Endodermal cell (in vitro differentiated cells): ENCODE measurements at regions not wholly inside any gene's neighbourhood (a gene's known extent, or its start where the extent isn't known, plus 50 kb on each side); places are given as distances from the start of the nearest gene placed in this dataset.

Experiments
- DNase-seq: peaks from one replicate; pipeline ENCODE4 v3.0.0-alpha.2; 2017
- H3K27ac ChIP-seq: 2 replicates; pipeline ENCODE4 v1.5.1; 2013; ENCODE audit warnings: mild to moderate bottlenecking, low read depth, low read length, moderate library complexity
- H3K27me3 ChIP-seq: 2 replicates; pipeline ENCODE4 v1.6.1; 2013; ENCODE audit warnings: mild to moderate bottlenecking, low read length, moderate library complexity; ENCODE audit not compliant: insufficient read depth, control insufficient read depth, poor library complexity, severe bottlenecking
- H3K36me3 ChIP-seq: 2 replicates; pipeline ENCODE4 v1.7.0; 2013; ENCODE audit warnings: mild to moderate bottlenecking, low read length, moderate library complexity; ENCODE audit not compliant: control insufficient read depth, insufficient read depth
- H3K4me1 ChIP-seq: one replicate; pipeline ENCODE4 v1.7.0; 2013; ENCODE audit warnings: low read length; ENCODE audit not compliant: control insufficient read depth, insufficient read depth
- H3K4me3 ChIP-seq: 2 replicates; pipeline ENCODE4 v1.5.1; 2013; ENCODE audit warnings: mild to moderate bottlenecking, low read length, moderate library complexity
- H3K9ac ChIP-seq: 2 replicates; pipeline ENCODE4 v1.6.1; 2013; ENCODE audit warnings: mild to moderate bottlenecking, low read length, moderate library complexity; ENCODE audit not compliant: poor library complexity, severe bottlenecking; ENCODE audit errors: extremely low read depth
- H3K9me3 ChIP-seq: 2 replicates; pipeline ENCODE4 v1.6.1; 2013; ENCODE audit warnings: mild to moderate bottlenecking, low read length, moderate library complexity; ENCODE audit not compliant: control insufficient read depth
- H3K27ac Mint-ChIP-seq: 2 replicates; pipeline ENCODE4 v1.8.0; 2020; ENCODE audit warnings: mixed read lengths
- H3K27me3 Mint-ChIP-seq: 2 replicates; pipeline ENCODE4 v1.8.0; 2021; ENCODE audit warnings: mild to moderate bottlenecking, mixed read lengths; ENCODE audit not compliant: insufficient read depth
- H3K36me3 Mint-ChIP-seq: 2 replicates; pipeline ENCODE4 v1.8.0; 2020; ENCODE audit warnings: low read depth, mixed read lengths
- H3K4me1 Mint-ChIP-seq: 2 replicates; pipeline ENCODE4 v1.8.0; 2020; ENCODE audit warnings: mixed read lengths
- H3K4me3 Mint-ChIP-seq: 2 replicates; pipeline ENCODE4 v1.8.0; 2020; ENCODE audit warnings: mild to moderate bottlenecking, moderate library complexity, mixed read lengths
- H3K9me3 Mint-ChIP-seq: 2 replicates; pipeline ENCODE4 v1.8.0; 2020; ENCODE audit warnings: mild to moderate bottlenecking, mixed read lengths
- CTCF ChIP-seq: fragments of 200-600 bp; sonication (generic); conservative IDR thresholded peaks from 2 replicates; pipeline ENCODE4 v1.5.0; 2021; ENCODE audit warnings: antibody characterized with exemption, mild to moderate bottlenecking
- WGBS, 2 experiments: methylation state at CpG; one replicate each; pipeline versions ENCODE4 v1.1.5 to v1.1.7; 2013; ENCODE audit warnings: missing lambda C conversion rate in 2 of 2, mixed read lengths in 1 of 2; ENCODE audit not compliant: insufficient coverage in 1 of 2, insufficient read length in 1 of 2; 5-methylcytosine and 5-hydroxymethylcytosine counted together

- Mint-ChIP-seq H3K27ac (no peak overlapping the region), H3K9me3 (peaks cover 55% of the 10 kb centered on the region), H3K27me3 (no peaks in the 10 kb centered on the region), H3K4me1 (peaks cover 12% of the 10 kb centered on the region), H3K4me3 (no peak overlapping the region), H3K36me3 (no peaks in the 10 kb centered on the region)
- DNase-seq, result no peak
- no peak overlapping the region for H3K9ac ChIP-seq
- no peak for TF ChIP-seq CTCF
- no peaks in the 10 kb centered on the region for H3K9me3 ChIP-seq
- H3K4me3 ChIP-seq, result no peak overlapping the region
- H3K27ac ChIP-seq, result no peak overlapping the region
- H3K36me3 ChIP-seq, result no peaks in the 10 kb centered on the region
- H3K27me3 ChIP-seq, result no peaks in the 10 kb centered on the region
- 92 to 100% methylated on average over 1 to 9 of the region's 9 CpGs for WGBS, 2 experiments
- H3K4me1 ChIP-seq, result no peaks in the 10 kb centered on the region
Measured at GRCh38 chrX:68980906-68981616, 152.2 kb downstream of the EFNB1 start.

- peaks cover 62% of the 10 kb centered on the region for H3K9me3 Mint-ChIP-seq
- Histone ChIP-seq H3K9ac (no peak overlapping the region), H3K4me3 (no peak overlapping the region), H3K36me3 (no peaks in the 10 kb centered on the region), H3K4me1 (no peaks in the 10 kb centered on the region), H3K27me3 (no peaks in the 10 kb centered on the region), H3K27ac (no peak overlapping the region), H3K9me3 (no peaks in the 10 kb centered on the region)
- TF ChIP-seq CTCF, result no peak
- no CpG with 5 or more reads among the region's 1 CpG for WGBS, 2 experiments
- H3K27ac Mint-ChIP-seq, result no peak overlapping the region
- no peaks in the 10 kb centered on the region for H3K27me3 Mint-ChIP-seq
- H3K4me3 Mint-ChIP-seq, result no peak overlapping the region
- no peak for DNase-seq
- no peaks in the 10 kb centered on the region for H3K36me3 Mint-ChIP-seq
- H3K4me1 Mint-ChIP-seq, result peaks cover 8% of the 10 kb centered on the region
Measured at GRCh38 chrX:68978655-68979054, 149.8 kb downstream of the EFNB1 start.

DNA sequence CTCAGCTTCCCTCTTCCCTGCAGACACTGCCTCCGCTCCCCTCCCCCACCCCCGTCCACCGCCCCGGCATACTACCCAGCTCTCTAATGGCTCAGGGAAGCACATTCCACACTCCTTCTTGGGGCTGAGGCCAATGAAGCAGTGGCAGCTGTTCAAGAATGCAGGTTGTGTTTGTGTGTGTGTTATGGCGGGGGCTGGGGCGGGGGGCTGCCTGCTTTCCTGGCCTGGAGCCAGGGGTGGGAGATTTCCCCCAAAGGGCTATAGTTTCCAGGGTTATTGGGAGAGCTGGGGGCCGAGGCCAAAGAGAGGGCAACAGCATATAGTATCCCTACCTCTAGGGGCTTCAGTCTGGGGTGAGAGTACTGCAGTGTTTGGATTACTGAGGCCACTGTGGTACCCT, 149.4 kb downstream of the EFNB1 start:
- no peaks in the 10 kb centered on the region for H3K4me1 ChIP-seq
- H3K36me3 Mint-ChIP-seq, result no peaks in the 10 kb centered on the region
- H3K9ac ChIP-seq, result no peak overlapping the region
- H3K4me3 ChIP-seq, result no peak overlapping the region
- H3K27me3 Mint-ChIP-seq, result no peaks in the 10 kb centered on the region
- no peaks in the 10 kb centered on the region for H3K36me3 ChIP-seq
- WGBS, 2 experiments, result 79% methylated on average over 2 of the region's 7 CpGs; no CpG with 5 or more reads in 1 of the 2 experiments
- H3K9me3 Mint-ChIP-seq, result peaks cover 65% of the 10 kb centered on the region
- H3K9me3 ChIP-seq, result no peaks in the 10 kb centered on the region
- H3K4me3 Mint-ChIP-seq, result no peak overlapping the region
- peak; percentile 13 for TF ChIP-seq CTCF
- peaks cover 8% of the 10 kb centered on the region for H3K4me1 Mint-ChIP-seq
- peak; percentile 80 for DNase-seq
- no peaks in the 10 kb centered on the region for H3K27me3 ChIP-seq
- no peak overlapping the region for H3K27ac ChIP-seq
- no peak overlapping the region for H3K27ac Mint-ChIP-seq
